Neural progenitor cell (in vitro differentiated cells): ENCODE measurements at regions not wholly inside any gene's neighbourhood (a gene's known extent, or its start where the extent isn't known, plus 50 kb on each side); places are given as distances from the start of the nearest gene placed in this dataset. TPM values are rescaled to one million over a fixed set of nuclear protein-coding genes. Genes with fewer than 3 reads are reported as not detected.
"Not testable (repeated sequence)": the region's sequence is repeated elsewhere in the genome, so short reads cannot be mapped to it uniquely, and the experiment has no call there.

Experiments
- DNase-seq: peaks from one replicate; pipeline ENCODE4 v3.0.0-alpha.2; 2016; ENCODE audit warnings: low spot score
- H2AFZ ChIP-seq: fragments of 200-600 bp; sonication (generic); replicated peaks from 2 replicates; pipeline ENCODE4 v1.6.1; 2016; ENCODE audit warnings: antibody characterized with exemption
- H3F3A ChIP-seq: fragments of 200-600 bp; sonication (generic); 2 replicates; pipeline ENCODE4 v1.6.1; 2016; ENCODE audit warnings: antibody characterized with exemption, low read depth
- H3K27ac ChIP-seq: fragments of 200-600 bp; sonication (generic); 2 replicates; pipeline ENCODE4 v1.5.1; 2016; ENCODE audit warnings: mild to moderate bottlenecking
- H3K27me3 ChIP-seq: fragments of 200-600 bp; sonication (generic); 2 replicates; pipeline ENCODE4 v1.6.1; 2016; ENCODE audit warnings: mild to moderate bottlenecking, moderate library complexity
- H3K36me3 ChIP-seq: fragments of 200-600 bp; sonication (generic); 2 replicates; pipeline ENCODE4 v1.5.1; 2016
- H3K4me1 ChIP-seq: fragments of 200-600 bp; sonication (generic); 2 replicates; pipeline ENCODE4 v1.6.1; 2016; ENCODE audit warnings: mixed run types
- H3K4me2 ChIP-seq: fragments of 200-600 bp; sonication (generic); 2 replicates; pipeline ENCODE4 v1.6.1; 2016
- H3K4me3 ChIP-seq: fragments of 200-600 bp; sonication (generic); 2 replicates; pipeline ENCODE4 v1.5.1; 2016
- H3K79me2 ChIP-seq: fragments of 200-600 bp; sonication (generic); 2 replicates; pipeline ENCODE4 v1.6.1; 2016; ENCODE audit warnings: low read depth
- H3K9ac ChIP-seq: fragments of 200-600 bp; sonication (generic); 2 replicates; pipeline ENCODE4 v1.6.1; 2016
- H3K9me3 ChIP-seq: fragments of 200-600 bp; sonication (generic); 2 replicates; pipeline ENCODE4 v1.5.1; 2016; ENCODE audit warnings: low read depth
- H4K20me1 ChIP-seq: fragments of 200-600 bp; sonication (generic); 2 replicates; pipeline ENCODE4 v1.6.1; 2016; ENCODE audit warnings: low read depth
- H3K27ac Mint-ChIP-seq: 3 replicates; pipeline ENCODE4 v1.8.0; 2021; ENCODE audit warnings: mixed read lengths
- H3K27me3 Mint-ChIP-seq: 2 replicates; pipeline ENCODE4 v1.8.0; 2022; ENCODE audit warnings: low read depth, mild to moderate bottlenecking, inconsistent platforms, moderate library complexity, mixed read lengths; ENCODE audit not compliant: insufficient read depth
- H3K36me3 Mint-ChIP-seq: 3 replicates; pipeline ENCODE4 v1.8.0; 2021; ENCODE audit warnings: mixed read lengths
- H3K4me1 Mint-ChIP-seq: 3 replicates; pipeline ENCODE4 v1.8.0; 2021; ENCODE audit warnings: mixed read lengths
- H3K4me3 Mint-ChIP-seq: 3 replicates; pipeline ENCODE4 v1.8.0; 2021; ENCODE audit warnings: mild to moderate bottlenecking, moderate library complexity, mixed read lengths
- H3K9me3 Mint-ChIP-seq: 3 replicates; pipeline ENCODE4 v1.8.0; 2020; ENCODE audit warnings: mixed read lengths
- small RNA-seq: library from RNA; depleted of rRNA; stranded (forward); fragments of <200 nt; gene quantifications from one replicate; pipeline ENCODE3, GENCODE V24; 2015

DNA sequence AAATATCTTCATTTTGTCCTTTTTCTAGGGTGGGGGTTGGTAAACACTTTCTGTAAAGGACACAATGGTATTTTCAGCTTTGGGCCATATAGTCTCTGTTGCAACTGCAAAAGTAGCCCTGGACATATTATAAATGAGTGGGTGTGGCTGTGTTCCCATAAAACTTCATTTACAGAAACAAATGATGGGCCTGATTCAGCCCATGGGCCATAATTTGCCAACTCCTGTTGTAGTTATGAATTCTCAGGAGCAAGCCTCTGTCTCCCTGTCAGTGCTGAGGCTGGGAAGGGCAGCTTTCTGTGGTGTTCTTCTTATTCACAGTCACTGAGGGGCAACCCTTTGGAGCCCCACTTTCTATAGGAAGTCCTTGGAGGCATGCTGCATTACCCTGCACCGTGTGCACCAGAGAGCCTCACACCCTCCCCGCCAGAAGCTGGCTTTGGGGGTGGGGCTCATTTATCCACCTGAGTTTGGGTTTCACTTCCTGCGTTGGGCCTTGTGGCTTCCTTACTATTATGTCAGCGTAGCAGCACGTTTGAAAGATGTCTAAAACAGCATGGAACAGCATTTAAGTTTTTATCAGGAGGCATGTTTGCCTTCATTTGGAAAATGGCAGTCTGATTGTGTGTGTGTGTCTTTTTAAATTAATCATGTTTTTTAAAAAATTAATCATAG lies 60.8 kb upstream of the FAN1 start:
- not testable (repeated sequence) for H3K36me3 ChIP-seq, H3K27ac Mint-ChIP-seq, H3K27me3 Mint-ChIP-seq, H3K9ac ChIP-seq, H2AFZ ChIP-seq, H3K9me3 Mint-ChIP-seq, H3K27me3 ChIP-seq, H3K4me1 ChIP-seq, H3K27ac ChIP-seq, H3K4me1 Mint-ChIP-seq, DNase-seq, H3K79me2 ChIP-seq, H3K4me3 ChIP-seq, H3K4me3 Mint-ChIP-seq, H3K4me2 ChIP-seq, H4K20me1 ChIP-seq, H3F3A ChIP-seq, H3K36me3 Mint-ChIP-seq, H3K9me3 ChIP-seq

DNA sequence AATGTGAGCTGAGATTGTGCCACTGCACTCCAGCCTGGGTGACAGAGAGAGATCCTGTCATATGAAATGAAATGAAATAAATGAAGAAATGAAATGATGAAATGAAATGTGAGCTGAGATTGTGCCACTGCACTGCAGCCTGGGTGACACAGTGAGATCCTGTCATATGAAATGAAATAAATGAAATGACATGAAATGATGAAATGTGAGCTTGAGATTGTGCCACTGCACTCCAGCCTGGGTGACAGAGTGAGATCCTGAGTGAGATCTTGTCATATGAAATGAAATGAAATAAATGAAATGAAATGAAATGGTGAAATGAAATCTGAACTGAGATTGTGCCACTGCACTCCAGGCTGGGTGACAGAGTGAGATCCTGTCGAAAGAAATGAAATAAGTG lies 58.2 kb upstream of the FAN1 start:
- H3K9ac ChIP-seq, H4K20me1 ChIP-seq, H3K27me3 ChIP-seq, DNase-seq, H3K4me3 Mint-ChIP-seq, H3K4me2 ChIP-seq, H3K4me1 Mint-ChIP-seq, H3K27ac ChIP-seq, H3K36me3 Mint-ChIP-seq, H3K27me3 Mint-ChIP-seq, H3K4me3 ChIP-seq, H3K4me1 ChIP-seq, H3K9me3 Mint-ChIP-seq, H3F3A ChIP-seq, H3K9me3 ChIP-seq, H2AFZ ChIP-seq, H3K79me2 ChIP-seq, H3K36me3 ChIP-seq: not testable (repeated sequence)
- peak overlapping the region; percentile 9 for H3K27ac Mint-ChIP-seq

Small RNA genes in the stretch of these regions (small RNA-seq; reads per million reads assigned to genes)
- gene RN7SL82P, result not detected
